HCT116 (cell line): ENCODE measurements at regions not wholly inside any gene's neighbourhood (a gene's known extent, or its start where the extent isn't known, plus 50 kb on each side); places are given as distances from the start of the nearest gene placed in this dataset.

Experiments used
- ATAC-seq: fragments of 200-7000 bp; cut with Tn5 transposase; 2 replicates; pipeline ENCODE4 v1.9.1; 2020; ENCODE audit warnings: mild to moderate bottlenecking, moderate library complexity
- BruUV-seq: library from RNA; stranded (reverse); fragments of 400-500 nt; replicated peaks from 2 replicates; lab custom pipeline; 2021; lab: Mats Ljungman, UMichigan
- CTCF ChIA-PET: fragments of 300-600 bp; sonication (Branson Sonifier 250); formaldehyde crosslinking; loops from one replicate; lab custom pipeline; 2021; ENCODE audit warnings: antibody characterized with exemption; lab: Charles Lee
- POLR2A ChIA-PET: fragments of 300-600, 350-600 bp; sonication (Branson Sonifier 250); formaldehyde crosslinking; loops from one replicate; lab custom pipeline; 2021; ENCODE audit warnings: antibody characterized with exemption; lab: Charles Lee
- RAD21 ChIA-PET, 2 experiments: fragments of 300-600 bp; sonication (Branson Sonifier 250); formaldehyde crosslinking; loops; one replicate each; lab custom pipeline; 2023; ENCODE audit warnings: low total read pairs in 2 of 2; ENCODE audit not compliant: uncharacterized antibody in 2 of 2, unreplicated experiment in 2 of 2, low non-redundant PET in 1 of 2; lab: Charles Lee
- DNase-seq: peaks from one replicate; pipeline ENCODE4 v3.0.0-alpha.2; 2010; ENCODE audit warnings: low read depth, low spot score
- H2AFZ ChIP-seq: fragments of 200-600 bp; shearing (Covaris generic), sonication (generic); 2 replicates; pipeline ENCODE4 v1.6.1; 2017; ENCODE audit warnings: low read depth, mixed run types, mixed read lengths, antibody characterized with exemption, low read length; ENCODE audit not compliant: poor library complexity, severe bottlenecking
- H3K27ac ChIP-seq: 2 replicates; pipeline ENCODE4 v1.5.1; 2012; ENCODE audit warnings: low read depth, low read length
- H3K27me3 ChIP-seq: fragments of 200-600 bp; sonication (generic); 2 replicates; pipeline ENCODE4 v1.6.1; 2016; ENCODE audit warnings: mixed run types, low read length, mixed read lengths; ENCODE audit not compliant: insufficient read depth
- H3K36me3 ChIP-seq, 2 experiments: fragments of 200-500 bp in 1 of 2; fragments of 200-600 bp in 1 of 2; sonication (Bioruptor generic) in 1 of 2; sonication (generic) in 1 of 2; 2 replicates each; pipeline versions ENCODE4 v1.5.1 to v1.6.1; 2014 to 2016; ENCODE audit warnings: low read length in 2 of 2, inconsistent platforms in 1 of 2, mixed read lengths in 1 of 2, mixed run types in 1 of 2; ENCODE audit not compliant: insufficient read depth in 2 of 2, control insufficient read depth in 1 of 2
- H3K4me1 ChIP-seq, 2 experiments: fragments of 200-600 bp in 1 of 2; sonication (generic) in 1 of 2; 2 replicates each; pipeline versions ENCODE4 v1.5.1 to v1.6.1; 2012 to 2017; ENCODE audit warnings: low read length in 2 of 2, inconsistent platforms in 1 of 2, mild to moderate bottlenecking in 1 of 2, mixed read lengths in 1 of 2, mixed run types in 1 of 2, moderate library complexity in 1 of 2; ENCODE audit not compliant: insufficient read depth in 2 of 2, control insufficient read depth in 1 of 2
- H3K4me2 ChIP-seq: fragments of 200-600 bp; sonication (generic); 2 replicates; pipeline ENCODE4 v1.6.1; 2017; ENCODE audit warnings: mixed run types, low read length, mixed read lengths
- H3K4me3 ChIP-seq, 2 experiments: fragments of 200-600 bp in 1 of 2; sonication (generic) in 1 of 2; replicated peaks in 1 of 2; 2 replicates each; pipeline ENCODE4 v1.5.1; 2011 to 2016; ENCODE audit warnings: low read length in 2 of 2, control low read depth in 1 of 2, low read depth in 1 of 2, mild to moderate bottlenecking in 1 of 2, mixed read lengths in 1 of 2, mixed run types in 1 of 2
- H3K79me2 ChIP-seq: fragments of 200-600 bp; sonication (generic); 2 replicates; pipeline ENCODE4 v1.6.1; 2017; ENCODE audit warnings: mild to moderate bottlenecking, mixed run types, low read length, moderate library complexity, mixed read lengths; ENCODE audit not compliant: insufficient read depth
- H3K9ac ChIP-seq: fragments of 200-600 bp; sonication (generic); 2 replicates; pipeline ENCODE4 v1.6.1; 2016; ENCODE audit warnings: low read length, mixed read lengths
- H3K9me2 ChIP-seq: fragments of 200-600 bp; sonication (generic), shearing (Covaris generic); 2 replicates; pipeline ENCODE4 v1.6.1; 2017; ENCODE audit warnings: mixed run types, mild to moderate bottlenecking, moderate library complexity; ENCODE audit not compliant: insufficient read depth
- H3K9me3 ChIP-seq, 2 experiments: fragments of 200-500 bp in 1 of 2; fragments of 200-600 bp in 1 of 2; sonication (Bioruptor generic) in 1 of 2; sonication (generic) in 1 of 2; 2 replicates each; pipeline ENCODE4 v1.6.1; 2014 to 2017; ENCODE audit warnings: low read length in 2 of 2, mixed read lengths in 2 of 2, inconsistent platforms in 1 of 2, low read depth in 1 of 2, mild to moderate bottlenecking in 1 of 2, mixed run types in 1 of 2, moderate library complexity in 1 of 2; ENCODE audit not compliant: control insufficient read depth in 1 of 2, insufficient read depth in 1 of 2
- H4K20me1 ChIP-seq: fragments of 200-600 bp; sonication (generic), shearing (Covaris generic); 2 replicates; pipeline ENCODE4 v1.6.1; 2017; ENCODE audit warnings: mixed run types, mild to moderate bottlenecking, moderate library complexity; ENCODE audit not compliant: insufficient read depth
- CTCF ChIP-seq, 3 experiments: fragments of 200-600 bp in 1 of 3; sonication (generic) in 1 of 3; IDR thresholded peaks in 2 of 3; conservative IDR thresholded peaks in 1 of 3; 2 replicates each; pipeline ENCODE4 v1.5.1; 2012 to 2017; ENCODE audit warnings: low read depth in 2 of 3, low read length in 2 of 3, antibody characterized with exemption in 1 of 3, borderline replicate concordance in 1 of 3, control low read depth in 1 of 3, mild to moderate bottlenecking in 1 of 3, mixed read lengths in 1 of 3, mixed run types in 1 of 3, moderate library complexity in 1 of 3; ENCODE audit not compliant: insufficient read depth in 1 of 3
- EGR1 ChIP-seq: IDR thresholded peaks from 2 replicates; pipeline ENCODE4 v1.6.1; 2012; ENCODE audit warnings: low read depth
- FOSL1 ChIP-seq: IDR thresholded peaks from 2 replicates; pipeline ENCODE4 v1.6.1; 2012; ENCODE audit warnings: low read depth
- JUND ChIP-seq: IDR thresholded peaks from 2 replicates; pipeline ENCODE4 v1.6.1; 2012
- MAX ChIP-seq: IDR thresholded peaks from 2 replicates; pipeline ENCODE4 v1.6.1; 2012
- RAD21 ChIP-seq: IDR thresholded peaks from 2 replicates; pipeline ENCODE4 v1.6.1; 2012; ENCODE audit warnings: low read depth, mild to moderate bottlenecking
- YY1 ChIP-seq: IDR thresholded peaks from 2 replicates; pipeline ENCODE4 v1.6.1; 2011; ENCODE audit warnings: low read length, low read depth, moderate library complexity, mild to moderate bottlenecking; ENCODE audit not compliant: insufficient replicate concordance; ENCODE audit errors: extremely low read depth
- ZBTB33 ChIP-seq: IDR thresholded peaks from 2 replicates; pipeline ENCODE4 v1.6.1; 2011; ENCODE audit warnings: mild to moderate bottlenecking, low read length, moderate library complexity; ENCODE audit not compliant: insufficient replicate concordance; ENCODE audit errors: extremely low read depth
- ZFX ChIP-seq: fragments of 450-650 bp; IDR thresholded peaks from 2 replicates; pipeline ENCODE4 v1.6.1; 2017
- intact Hi-C: fragments of 100-400 bp; cut with micrococcal nuclease; formaldehyde crosslinking; loops from 2 replicates; pipeline ENCODE4 v1.10.0; 2022

- POLR2A ChIA-PET = interaction anchor here (0.9 kb wide), 1 partner anchor 44 kb away, joined by 3 read pairs; no protein-coding TSS in a partner anchor
- Histone ChIP-seq H3K4me1 (peaks cover 6 to 17% of the 10 kb centered on the region in 2 experiments; a peak in 3 of 4 replicates), H3K9ac (peak overlapping the region; percentile 10; the same call in 1 of the 2 replicates), H3K36me3 (no peaks in the 10 kb centered on the region), H3K4me2 (peak overlapping the region; percentile 58), H4K20me1 (no peaks in the 10 kb centered on the region), H2AFZ (peak overlapping the region; percentile 34), H3K4me3 (peak overlapping the region; percentile 35 to 49), H3K27ac (peak overlapping the region; percentile 50; the same call in 1 of the 2 replicates), H3K79me2 (no peaks in the 10 kb centered on the region), H3K27me3 (no peaks in the 10 kb centered on the region; the same call in 1 of the 2 replicates), H3K9me2 (no peaks in the 10 kb centered on the region), H3K9me3 (no peaks in the 10 kb centered on the region)
- intact Hi-C loops = loop anchor here (1.0 kb wide), 1 partner anchor 44 kb away; no protein-coding TSS in a partner anchor
- BruUV-seq = no TSS peak
- TF ChIP-seq FOSL1 (no peak), RAD21 (peak; percentile 61), ZFX (peak; percentile 32; the same call in 1 of the 2 replicates), CTCF (IDR thresholded peaks at IDR 0.05 in 2 of 3, conservative IDR thresholded peaks at IDR 0.05 in 1 of 3; ENCODE audit: borderline replicate concordance in 1 of 3, insufficient read depth in 1 of 3, low read depth in 2 of 3, low read length in 2 of 3) (peak; percentile 25 to 73 (median 45); a peak in 5 of 6 replicates), MAX (peak; percentile 69), ZBTB33 (no peak), YY1 (peak; percentile 23), JUND (no peak), EGR1 (no peak)
- ATAC-seq (peak; percentile 91), DNase-seq (peak; percentile 33)
- RAD21 ChIA-PET = interaction anchor here (0.9 to 1.0 kb wide), 2 partner anchors 44 to 47 kb away, joined by 3 read pairs; no protein-coding TSS in a partner anchor
- CTCF ChIA-PET = interaction anchor here (0.7 to 2.0 kb wide), 7 partner anchors 10 to 107 kb away, joined by 3 to 18 read pairs (median 3); partner anchors contain the start of gene SMPD4
Observed at GRCh38 chr2:130288467-130289403, 54.0 kb upstream of the IMP4 start.
